ENCODE measurements at regions not wholly inside any gene's neighbourhood (a gene's known extent, or its start where the extent isn't known, plus 50 kb on each side); places are given as distances from the start of the nearest gene placed in this dataset.

DNA sequence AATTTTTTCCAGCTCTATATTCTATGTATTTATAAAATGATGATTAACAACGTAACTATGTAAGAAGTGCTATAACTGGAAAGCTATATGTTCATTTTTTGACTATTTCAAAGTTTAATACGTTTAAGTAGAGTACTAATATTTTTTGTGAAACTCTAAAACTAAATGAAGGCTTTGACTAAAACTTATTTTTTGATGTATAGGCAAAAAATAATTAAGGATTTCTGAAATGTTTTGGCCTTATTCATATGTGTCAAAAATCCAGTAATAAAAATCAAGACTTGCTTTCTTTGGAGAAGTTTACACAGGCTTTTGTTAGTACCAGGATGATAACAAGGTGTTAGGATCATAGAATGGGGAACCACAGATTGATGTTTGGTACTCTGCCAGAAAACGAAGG lies 58.2 kb upstream of the ZEB2 start:
- no peak for DNase-seq (ENCODE audit: low spot score)

GRCh38 chr2:144572977-144573376 lies 53.1 kb upstream of the ZEB2 start:
- no peak for DNase-seq (ENCODE audit: low spot score)

DNA sequence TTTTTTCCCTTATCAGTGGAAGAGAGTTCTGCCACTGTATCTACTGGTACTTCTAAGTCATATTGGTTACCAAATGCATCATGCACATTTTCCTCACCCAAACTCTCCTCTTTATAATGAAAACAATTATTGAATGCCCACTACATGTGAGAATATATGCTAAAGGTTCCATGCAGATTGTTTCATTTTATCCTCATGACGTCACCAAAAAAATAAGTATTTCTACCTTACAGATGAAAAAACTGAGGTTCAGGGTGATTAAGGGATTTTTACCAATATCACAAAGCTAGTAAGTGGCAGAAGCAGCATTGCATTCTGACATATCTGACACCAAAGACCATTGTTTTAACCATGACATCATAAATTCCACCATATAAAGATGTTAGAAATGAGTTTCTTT lies 51.9 kb upstream of the ZEB2 start:
- no peak for DNase-seq (ENCODE audit: low spot score)

- DNase-seq (ENCODE audit: low spot score), result no peak
These were observed 50.6 kb upstream of the ZEB2 start for GRCh38 chr2:144570566-144570965.

All from kidney tubule cell (primary cell).